Erythroblast (primary cell): ENCODE measurements at regions not wholly inside any gene's neighbourhood (a gene's known extent, or its start where the extent isn't known, plus 50 kb on each side); places are given as distances from the start of the nearest gene placed in this dataset.

Experiments
- GATA1 ChIP-seq: IDR thresholded peaks from 2 replicates; pipeline ENCODE4 v1.6.1; 2011; ENCODE audit warnings: low read depth, mild to moderate bottlenecking, control low read depth, low read length, moderate library complexity
- POLR2A ChIP-seq: IDR thresholded peaks from 2 replicates; pipeline ENCODE4 v1.6.1; 2011; ENCODE audit warnings: mild to moderate bottlenecking, low read length

- no peak for TF ChIP-seq POLR2A
- no peak for TF ChIP-seq GATA1
Measured at GRCh38 chr15:38085114-38085513, 150.7 kb downstream of the TMCO5A start.
